HG03354 (cell line): ENCODE measurements at regions not wholly inside any gene's neighbourhood (a gene's known extent, or its start where the extent isn't known, plus 50 kb on each side); places are given as distances from the start of the nearest gene placed in this dataset.

Source experiments
- ATAC-seq: cut with Tn5 transposase; IDR thresholded peaks from one replicate; pipeline ENCODE4 v1.9.1; 2021; ENCODE audit warnings: mild to moderate bottlenecking; ENCODE audit not compliant: unreplicated experiment, poor library complexity, severe bottlenecking

- no peak for ATAC-seq
Observed at GRCh38 chr1:218837051-218837450, 336.6 kb upstream of the LYPLAL1 start.

GRCh38 chr1:218845589-218845988, 328.1 kb upstream of the LYPLAL1 start:
- ATAC-seq: no peak

GRCh38 chr1:218846181-218846580, 327.5 kb upstream of the LYPLAL1 start:
- ATAC-seq: no peak

DNA sequence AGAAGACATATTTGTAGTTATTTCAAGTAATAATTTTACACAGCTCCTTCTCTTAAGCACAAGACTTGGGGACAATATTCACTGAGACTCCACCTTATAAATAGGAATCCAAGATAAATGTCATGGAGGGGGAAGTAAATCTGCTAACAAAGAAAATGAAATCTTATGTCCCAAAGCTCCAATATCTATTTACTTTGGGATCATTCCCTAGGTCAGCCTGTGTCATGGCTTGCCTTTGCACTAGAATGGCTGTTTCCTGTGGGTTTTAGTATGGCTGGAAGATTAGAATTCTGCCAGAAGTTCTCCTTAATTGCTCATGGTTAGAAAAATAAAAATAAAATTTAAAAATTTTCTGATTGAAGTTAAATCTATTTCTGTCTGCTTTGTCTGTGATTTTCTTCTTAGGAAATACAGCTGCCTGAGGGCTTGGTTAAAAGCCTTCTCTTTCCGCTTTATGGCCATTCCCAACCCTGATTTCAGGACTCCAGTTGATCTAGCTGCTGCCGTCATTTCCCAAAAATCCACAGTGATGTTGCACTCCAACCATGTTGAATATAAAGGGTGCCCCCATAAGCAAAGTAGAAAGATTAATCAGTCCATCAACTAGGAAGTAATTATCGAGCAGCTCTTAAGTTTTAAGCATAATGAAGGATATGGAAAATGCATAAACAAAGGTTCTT, 326.4 kb upstream of the LYPLAL1 start:
- no peak for ATAC-seq

- no peak for ATAC-seq
Observed at GRCh38 chr1:218848009-218848408, 325.7 kb upstream of the LYPLAL1 start.

GRCh38 chr1:218850367-218850766, 323.3 kb upstream of the LYPLAL1 start:
- ATAC-seq: no peak

- no peak for ATAC-seq
Observed at GRCh38 chr1:218851586-218851985, 322.1 kb upstream of the LYPLAL1 start.

GRCh38 chr1:218852527-218852926, 321.2 kb upstream of the LYPLAL1 start:
- ATAC-seq: no peak

DNA sequence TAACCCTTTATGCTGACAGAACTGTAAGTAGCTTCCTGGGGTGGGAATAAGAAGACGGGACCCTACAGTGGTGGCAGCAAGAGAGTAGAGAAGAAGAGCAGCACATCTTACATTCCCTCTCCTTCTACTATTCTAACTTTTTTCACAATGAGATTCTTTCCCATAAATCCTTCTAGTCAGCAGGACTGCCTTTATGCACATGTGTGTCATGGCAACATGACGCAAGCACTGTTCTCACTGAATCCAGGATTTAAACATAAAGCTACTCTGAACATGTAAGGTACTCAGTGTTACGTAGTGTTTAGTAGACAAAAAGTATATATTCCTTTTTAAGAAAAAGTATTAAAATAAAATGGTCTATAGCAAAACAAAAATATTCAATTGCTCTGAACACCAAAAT, 309.7 kb upstream of the LYPLAL1 start:
- ATAC-seq: no peak

GRCh38 chr1:218865591-218865990, 308.1 kb upstream of the LYPLAL1 start:
- no peak for ATAC-seq

DNA sequence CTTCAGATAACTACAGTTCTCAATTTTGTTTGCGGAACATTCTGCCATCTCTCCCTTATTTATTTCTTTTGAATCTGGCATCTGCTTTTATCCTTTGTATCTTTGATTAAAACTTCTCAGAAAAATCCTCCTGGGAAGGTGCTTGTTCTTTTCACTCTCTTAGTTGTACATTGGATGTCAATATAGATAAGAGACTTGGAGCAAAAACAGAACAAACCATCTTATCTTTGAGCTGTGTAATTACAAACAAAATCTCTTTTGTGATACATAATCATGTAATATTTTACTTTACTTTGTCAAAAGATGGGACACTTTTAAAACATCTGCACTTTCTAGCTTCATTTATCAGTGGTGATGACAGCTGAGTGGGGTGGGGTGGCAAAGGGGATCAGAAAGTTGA, 307.2 kb upstream of the LYPLAL1 start:
- no peak for ATAC-seq

DNA sequence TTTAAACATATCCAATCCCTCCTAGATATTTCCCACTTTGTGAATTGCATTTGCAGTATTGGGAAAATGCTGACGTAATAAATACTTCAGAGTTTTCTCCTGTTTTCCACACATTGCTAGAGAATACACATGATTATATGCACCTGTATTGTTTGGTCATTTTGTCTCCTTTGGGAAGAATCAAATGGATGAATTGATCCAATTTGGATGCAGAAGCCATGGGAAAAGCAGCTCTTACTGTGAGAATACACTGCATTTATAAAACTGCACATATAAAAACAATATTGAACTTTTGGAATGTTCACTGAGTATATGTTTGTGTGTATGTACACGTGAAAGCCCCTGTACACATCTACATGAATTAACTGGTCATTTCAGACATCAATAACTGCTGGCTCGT, 306.6 kb upstream of the LYPLAL1 start:
- no peak for ATAC-seq

- no peak for ATAC-seq
Observed at GRCh38 chr1:218867941-218868626, 305.6 kb upstream of the LYPLAL1 start.

DNA sequence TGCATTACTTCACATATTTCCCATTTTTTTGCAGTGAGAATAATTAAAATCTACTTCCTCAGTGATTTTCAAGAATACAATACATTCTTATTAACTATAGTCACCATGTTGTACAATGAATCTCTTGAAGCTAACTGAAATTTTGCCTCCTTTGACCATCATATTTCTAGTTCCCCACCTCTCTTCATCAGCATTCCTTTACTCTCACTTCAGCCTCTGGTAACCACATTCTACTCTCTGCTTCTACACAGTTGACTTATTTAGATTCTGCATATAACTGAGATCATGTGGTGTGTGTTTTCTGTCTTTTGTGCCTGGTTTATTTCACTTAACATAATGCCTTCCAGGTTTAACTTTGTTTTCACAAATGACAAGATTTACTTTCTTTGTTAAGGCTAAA, 304.4 kb upstream of the LYPLAL1 start:
- no peak for ATAC-seq

- ATAC-seq: no peak
Observed at GRCh38 chr1:218872026-218872425, 301.7 kb upstream of the LYPLAL1 start.

GRCh38 chr1:218872928-218873327, 300.8 kb upstream of the LYPLAL1 start:
- ATAC-seq: no peak

GRCh38 chr1:218874313-218874712, 299.4 kb upstream of the LYPLAL1 start:
- no peak for ATAC-seq

GRCh38 chr1:218874801-218875400, 298.8 kb upstream of the LYPLAL1 start:
- ATAC-seq: no peak

GRCh38 chr1:218878369-218878768, 295.3 kb upstream of the LYPLAL1 start:
- no peak for ATAC-seq

DNA sequence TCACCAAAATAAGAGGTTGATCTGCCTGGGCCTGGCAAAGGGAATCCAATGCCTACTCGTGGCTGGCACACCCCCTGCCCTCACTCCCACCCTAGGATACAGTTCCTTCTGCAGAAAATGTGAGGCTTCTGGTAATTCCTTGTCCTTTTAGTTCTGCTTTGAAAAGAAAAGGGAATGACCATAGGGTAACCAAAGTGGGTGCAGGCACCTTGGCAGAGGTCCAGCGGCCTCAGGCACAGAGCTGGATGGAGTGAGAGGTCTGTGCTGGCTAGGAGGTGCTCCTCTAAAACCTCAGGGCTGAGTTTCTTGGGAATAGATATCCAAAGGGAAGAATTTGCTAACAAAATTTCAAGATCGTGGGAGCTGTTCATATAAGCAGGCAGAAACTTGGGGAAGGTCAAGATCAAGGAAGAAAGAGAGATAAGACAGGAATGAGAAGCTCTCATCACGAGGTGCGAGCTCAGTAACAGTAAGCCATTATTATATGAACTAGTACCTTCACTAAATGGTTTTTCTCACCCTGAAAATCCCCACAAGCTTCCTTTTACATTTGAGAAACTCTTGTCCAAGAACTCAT, 293.1 kb upstream of the LYPLAL1 start:
- ATAC-seq: no peak

DNA sequence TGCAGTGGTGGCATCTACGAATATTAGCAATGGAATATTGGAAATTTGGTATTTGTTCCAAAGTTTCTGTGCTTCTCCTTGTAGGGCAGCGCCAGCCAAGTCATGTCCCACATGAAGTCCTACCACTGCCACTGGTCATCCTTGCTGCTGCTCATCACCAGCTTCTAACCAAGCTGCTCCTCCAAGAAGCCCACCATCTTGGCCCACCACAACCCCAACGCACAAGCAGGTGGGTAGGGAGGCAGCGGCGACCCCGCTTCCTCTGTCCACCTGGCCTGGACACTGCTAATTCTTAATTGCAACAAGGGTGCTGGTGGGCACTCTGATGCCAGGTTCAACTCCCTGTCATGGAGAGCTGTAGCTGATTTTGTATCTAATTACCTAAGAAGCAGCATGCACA, 291.2 kb upstream of the LYPLAL1 start:
- ATAC-seq: no peak
